Activated naive CD8-positive, alpha-beta T cell treated with anti-CD3 and anti-CD28 coated beads, Interleukin-2, amount 10 ng/mL, durations not matched to agents 7 days and 5 days (primary cell): ENCODE measurements at regions not wholly inside any gene's neighbourhood (a gene's known extent, or its start where the extent isn't known, plus 50 kb on each side); places are given as distances from the start of the nearest gene placed in this dataset.

Source experiments
- ATAC-seq: fragments of 150-1000 bp; cut with Tn5 transposase; one replicate; pipeline ENCODE4 v1.10.0; 2021; ENCODE audit warnings: low read depth, moderate library complexity
- POLR2A ChIA-PET: fragments of 350-600 bp; sonication (Branson Sonifier 250); formaldehyde crosslinking; loops from one replicate; lab custom pipeline; 2021; ENCODE audit warnings: antibody characterized with exemption; lab: Charles Lee
- DNase-seq: peaks from one replicate; pipeline ENCODE4 v3.0.0; 2021
- H3K27ac Mint-ChIP-seq: one replicate; pipeline ENCODE4 v1.8.0; 2022; ENCODE audit warnings: mild to moderate bottlenecking, mixed read lengths
- H3K27me3 Mint-ChIP-seq: one replicate; pipeline ENCODE4 v1.8.0; 2022; ENCODE audit warnings: mild to moderate bottlenecking, moderate library complexity, mixed read lengths
- H3K36me3 Mint-ChIP-seq: one replicate; pipeline ENCODE4 v1.8.0; 2021; ENCODE audit warnings: mild to moderate bottlenecking, mixed read lengths
- H3K4me1 Mint-ChIP-seq: one replicate; pipeline ENCODE4 v1.8.0; 2021; ENCODE audit warnings: mixed read lengths
- H3K4me3 Mint-ChIP-seq: one replicate; pipeline ENCODE4 v1.8.0; 2022; ENCODE audit warnings: mild to moderate bottlenecking, moderate library complexity, mixed read lengths
- H3K9me3 Mint-ChIP-seq: one replicate; pipeline ENCODE4 v1.8.0; 2021; ENCODE audit warnings: mixed read lengths

- Mint-ChIP-seq H3K27me3 (no peaks in the 10 kb centered on the region), H3K9me3 (no peaks in the 10 kb centered on the region), H3K4me1 (no peaks in the 10 kb centered on the region), H3K36me3 (no peaks in the 10 kb centered on the region), H3K4me3 (no peak overlapping the region), H3K27ac (no peak overlapping the region)
- DNase-seq: no peak
- POLR2A ChIA-PET: no interaction called here
- ATAC-seq: no peak
Observed at GRCh38 chr4:110394871-110395270, 81.1 kb upstream of the ENPEP start.

- Mint-ChIP-seq H3K27ac (no peak overlapping the region), H3K27me3 (peaks cover 4% of the 10 kb centered on the region), H3K9me3 (peaks cover 16% of the 10 kb centered on the region), H3K36me3 (no peaks in the 10 kb centered on the region), H3K4me3 (no peak overlapping the region), H3K4me1 (no peaks in the 10 kb centered on the region)
- POLR2A ChIA-PET: no interaction called here
- DNase-seq: no peak
- no peak for ATAC-seq
Observed at GRCh38 chr4:110381784-110382183, 94.2 kb upstream of the ENPEP start.

- no peak overlapping the region for H3K4me3 Mint-ChIP-seq
- H3K27ac Mint-ChIP-seq: no peak overlapping the region
- POLR2A ChIA-PET: no interaction called here
- H3K4me1 Mint-ChIP-seq: no peaks in the 10 kb centered on the region
- DNase-seq: no peak
- no peaks in the 10 kb centered on the region for H3K27me3 Mint-ChIP-seq
- no peak for ATAC-seq
- H3K36me3 Mint-ChIP-seq: no peaks in the 10 kb centered on the region
- H3K9me3 Mint-ChIP-seq: no peaks in the 10 kb centered on the region
Observed at GRCh38 chr4:110372485-110372884, 103.5 kb upstream of the ENPEP start.

GRCh38 chr4:110371016-110371770 lies 104.8 kb upstream of the ENPEP start:
- H3K4me1 Mint-ChIP-seq: no peaks in the 10 kb centered on the region
- H3K36me3 Mint-ChIP-seq: no peaks in the 10 kb centered on the region
- H3K9me3 Mint-ChIP-seq: no peaks in the 10 kb centered on the region
- ATAC-seq (no peak), DNase-seq (no peak)
- no peak overlapping the region for H3K27ac Mint-ChIP-seq
- POLR2A ChIA-PET: no interaction called here
- H3K27me3 Mint-ChIP-seq: peaks cover 2% of the 10 kb centered on the region
- no peak overlapping the region for H3K4me3 Mint-ChIP-seq

GRCh38 chr4:110368409-110368808 lies 107.5 kb upstream of the ENPEP start:
- Mint-ChIP-seq H3K9me3 (no peaks in the 10 kb centered on the region), H3K4me3 (no peak overlapping the region), H3K36me3 (no peaks in the 10 kb centered on the region), H3K27me3 (peaks cover 2% of the 10 kb centered on the region), H3K27ac (no peak overlapping the region), H3K4me1 (no peaks in the 10 kb centered on the region)
- DNase-seq (no peak), ATAC-seq (no peak)
- POLR2A ChIA-PET: no interaction called here

- Mint-ChIP-seq H3K27me3 (peaks cover 2% of the 10 kb centered on the region), H3K36me3 (no peaks in the 10 kb centered on the region), H3K27ac (no peak overlapping the region), H3K4me3 (no peak overlapping the region), H3K9me3 (no peaks in the 10 kb centered on the region), H3K4me1 (no peaks in the 10 kb centered on the region)
- DNase-seq: no peak
- ATAC-seq: no peak
- POLR2A ChIA-PET: no interaction called here
Observed at GRCh38 chr4:110367156-110367555, 108.8 kb upstream of the ENPEP start.

GRCh38 chr4:110365761-110366160 lies 110.2 kb upstream of the ENPEP start:
- Mint-ChIP-seq H3K4me1 (peaks cover 4% of the 10 kb centered on the region), H3K27me3 (peaks cover 8% of the 10 kb centered on the region), H3K4me3 (no peak overlapping the region), H3K27ac (no peak overlapping the region), H3K9me3 (no peaks in the 10 kb centered on the region), H3K36me3 (no peaks in the 10 kb centered on the region)
- POLR2A ChIA-PET: no interaction called here
- DNase-seq (no peak), ATAC-seq (no peak)

- DNase-seq (no peak), ATAC-seq (no peak)
- Mint-ChIP-seq H3K4me3 (no peak overlapping the region), H3K4me1 (peaks cover 4% of the 10 kb centered on the region), H3K36me3 (no peaks in the 10 kb centered on the region), H3K9me3 (no peaks in the 10 kb centered on the region), H3K27ac (no peak overlapping the region), H3K27me3 (peaks cover 8% of the 10 kb centered on the region)
- POLR2A ChIA-PET: no interaction called here
Observed at GRCh38 chr4:110364911-110365520, 110.9 kb upstream of the ENPEP start.

GRCh38 chr4:110361921-110362320 lies 114.0 kb upstream of the ENPEP start:
- H3K36me3 Mint-ChIP-seq: no peaks in the 10 kb centered on the region
- POLR2A ChIA-PET: no interaction called here
- no peak overlapping the region for H3K4me3 Mint-ChIP-seq
- no peaks in the 10 kb centered on the region for H3K9me3 Mint-ChIP-seq
- DNase-seq (no peak), ATAC-seq (no peak)
- H3K4me1 Mint-ChIP-seq: peaks cover 4% of the 10 kb centered on the region
- no peak overlapping the region for H3K27ac Mint-ChIP-seq
- H3K27me3 Mint-ChIP-seq: peaks cover 12% of the 10 kb centered on the region

GRCh38 chr4:110359076-110359475 lies 116.9 kb upstream of the ENPEP start:
- Mint-ChIP-seq H3K36me3 (no peaks in the 10 kb centered on the region), H3K4me3 (no peak overlapping the region), H3K27me3 (peaks cover 10% of the 10 kb centered on the region), H3K9me3 (no peaks in the 10 kb centered on the region), H3K4me1 (peaks cover 4% of the 10 kb centered on the region), H3K27ac (no peak overlapping the region)
- POLR2A ChIA-PET: no interaction called here
- DNase-seq (no peak), ATAC-seq (no peak)

GRCh38 chr4:110357521-110357920 lies 118.4 kb upstream of the ENPEP start:
- Mint-ChIP-seq H3K27ac (no peak overlapping the region), H3K4me1 (peaks cover 4% of the 10 kb centered on the region), H3K4me3 (no peak overlapping the region), H3K27me3 (peaks cover 15% of the 10 kb centered on the region), H3K9me3 (no peaks in the 10 kb centered on the region), H3K36me3 (no peaks in the 10 kb centered on the region)
- POLR2A ChIA-PET: no interaction called here
- no peak for ATAC-seq
- DNase-seq: no peak

GRCh38 chr4:110354460-110354859 lies 121.5 kb upstream of the ENPEP start:
- Mint-ChIP-seq H3K27ac (no peak overlapping the region), H3K4me3 (no peak overlapping the region), H3K9me3 (no peaks in the 10 kb centered on the region), H3K36me3 (no peaks in the 10 kb centered on the region), H3K4me1 (no peaks in the 10 kb centered on the region), H3K27me3 (peaks cover 7% of the 10 kb centered on the region)
- POLR2A ChIA-PET: no interaction called here
- no peak for ATAC-seq
- no peak for DNase-seq

- H3K4me3 Mint-ChIP-seq: no peak overlapping the region
- H3K9me3 Mint-ChIP-seq: no peaks in the 10 kb centered on the region
- H3K27me3 Mint-ChIP-seq: peaks cover 7% of the 10 kb centered on the region
- ATAC-seq (no peak), DNase-seq (no peak)
- H3K36me3 Mint-ChIP-seq: no peaks in the 10 kb centered on the region
- POLR2A ChIA-PET: no interaction called here
- no peaks in the 10 kb centered on the region for H3K4me1 Mint-ChIP-seq
- no peak overlapping the region for H3K27ac Mint-ChIP-seq
Observed at GRCh38 chr4:110352670-110353442, 123.1 kb upstream of the ENPEP start.
